ENCODE measurements at regions not wholly inside any gene's neighbourhood (a gene's known extent, or its start where the extent isn't known, plus 50 kb on each side); places are given as distances from the start of the nearest gene placed in this dataset.

GRCh38 chr10:106304056-106304455 is 860.5 kb downstream of the SORCS1 start:
- no peaks in the 10 kb centered on the region for H3K9me3 ChIP-seq
- intact Hi-C loops (cut with DNase I) = no loop called here
- no peak overlapping the region for H3K4me3 ChIP-seq
- no peaks in the 10 kb centered on the region for H3K36me3 ChIP-seq
- TF ChIP-seq CTCF (IDR thresholded peaks at IDR 0.05) (no peak), POLR2A (IDR thresholded peaks at IDR 0.05) (no peak), POLR2AphosphoS5 (IDR thresholded peaks at IDR 0.05) (no peak)
- DNase-seq (ENCODE audit: low spot score) = no peak
- H3K27ac ChIP-seq = no peak overlapping the region
- no peaks in the 10 kb centered on the region for H3K27me3 ChIP-seq (replicated peaks; ENCODE audit: insufficient read depth)
- no peaks in the 10 kb centered on the region for H3K4me1 ChIP-seq (replicated peaks)
- 70% methylated on average over 1 of the region's 1 CpG for WGBS

GRCh38 chr10:106302961-106303360 is 861.5 kb downstream of the SORCS1 start:
- DNase-seq (ENCODE audit: low spot score) = no peak
- Histone ChIP-seq H3K36me3 (no peaks in the 10 kb centered on the region), H3K27me3 (replicated peaks; ENCODE audit: insufficient read depth) (no peaks in the 10 kb centered on the region), H3K27ac (no peak overlapping the region), H3K9me3 (no peaks in the 10 kb centered on the region), H3K4me1 (replicated peaks) (no peaks in the 10 kb centered on the region), H3K4me3 (no peak overlapping the region)
- intact Hi-C loops (cut with DNase I) = no loop called here
- 49% methylated on average over 4 of the region's 4 CpGs for WGBS
- TF ChIP-seq POLR2AphosphoS5 (IDR thresholded peaks at IDR 0.05) (no peak), CTCF (IDR thresholded peaks at IDR 0.05) (no peak), POLR2A (IDR thresholded peaks at IDR 0.05) (no peak)

- Histone ChIP-seq H3K4me3 (no peak overlapping the region), H3K36me3 (no peaks in the 10 kb centered on the region), H3K27me3 (replicated peaks; ENCODE audit: insufficient read depth) (no peaks in the 10 kb centered on the region), H3K9me3 (no peaks in the 10 kb centered on the region), H3K27ac (no peak overlapping the region), H3K4me1 (replicated peaks) (no peaks in the 10 kb centered on the region)
- intact Hi-C loops (cut with DNase I) = no loop called here
- TF ChIP-seq POLR2A (IDR thresholded peaks at IDR 0.05) (no peak), POLR2AphosphoS5 (IDR thresholded peaks at IDR 0.05) (no peak), CTCF (IDR thresholded peaks at IDR 0.05) (no peak)
- 79% methylated on average over 1 of the region's 1 CpG for WGBS
- no peak for DNase-seq (ENCODE audit: low spot score)
Measured at GRCh38 chr10:106301146-106301545, 863.4 kb downstream of the SORCS1 start.

GRCh38 chr10:106296750-106297392 is 867.6 kb downstream of the SORCS1 start:
- TF ChIP-seq POLR2AphosphoS5 (IDR thresholded peaks at IDR 0.05) (no peak), CTCF (IDR thresholded peaks at IDR 0.05) (no peak), POLR2A (IDR thresholded peaks at IDR 0.05) (no peak)
- no peaks in the 10 kb centered on the region for H3K36me3 ChIP-seq
- H3K4me1 ChIP-seq (replicated peaks) = no peaks in the 10 kb centered on the region
- intact Hi-C loops (cut with DNase I) = no loop called here
- DNase-seq (ENCODE audit: low spot score) = no peak
- H3K9me3 ChIP-seq = no peaks in the 10 kb centered on the region
- H3K4me3 ChIP-seq = no peak overlapping the region
- H3K27ac ChIP-seq = no peak overlapping the region
- H3K27me3 ChIP-seq (replicated peaks; ENCODE audit: insufficient read depth) = no peaks in the 10 kb centered on the region
- WGBS = 23% methylated on average over 3 of the region's 3 CpGs

- no peak overlapping the region for H3K27ac ChIP-seq
- TF ChIP-seq CTCF (IDR thresholded peaks at IDR 0.05) (no peak), POLR2AphosphoS5 (IDR thresholded peaks at IDR 0.05) (no peak), POLR2A (IDR thresholded peaks at IDR 0.05) (no peak)
- no peaks in the 10 kb centered on the region for H3K36me3 ChIP-seq
- WGBS = 66% methylated on average over 4 of the region's 4 CpGs
- no peaks in the 10 kb centered on the region for H3K4me1 ChIP-seq (replicated peaks)
- no peaks in the 10 kb centered on the region for H3K9me3 ChIP-seq
- no peaks in the 10 kb centered on the region for H3K27me3 ChIP-seq (replicated peaks; ENCODE audit: insufficient read depth)
- no peak for DNase-seq (ENCODE audit: low spot score)
- no peak overlapping the region for H3K4me3 ChIP-seq
- intact Hi-C loops (cut with DNase I) = no loop called here
Measured at GRCh38 chr10:106284802-106285587, 879.5 kb downstream of the SORCS1 start.
